ENCODE measurements at regions not wholly inside any gene's neighbourhood (a gene's known extent, or its start where the extent isn't known, plus 50 kb on each side); places are given as distances from the start of the nearest gene placed in this dataset.

- Mint-ChIP-seq H3K27me3 (no peaks in the 10 kb centered on the region), H3K9me3 (no peaks in the 10 kb centered on the region), H3K36me3 (ENCODE audit: low read depth) (no peaks in the 10 kb centered on the region), H3K4me1 (ENCODE audit: low read depth) (peaks cover 33% of the 10 kb centered on the region), H3K27ac (no peak overlapping the region), H3K4me3 (no peak overlapping the region)
Observed at GRCh38 chr12:92089559-92089958, 56.1 kb downstream of the BTG1 start.

GRCh38 chr12:92088805-92089204 is 56.8 kb downstream of the BTG1 start:
- Mint-ChIP-seq H3K27ac (no peak overlapping the region), H3K4me3 (no peak overlapping the region), H3K4me1 (ENCODE audit: low read depth) (peaks cover 29% of the 10 kb centered on the region), H3K9me3 (no peaks in the 10 kb centered on the region), H3K36me3 (ENCODE audit: low read depth) (no peaks in the 10 kb centered on the region), H3K27me3 (no peaks in the 10 kb centered on the region)

GRCh38 chr12:92085736-92086040 is 60.0 kb downstream of the BTG1 start:
- no peak overlapping the region for H3K4me3 Mint-ChIP-seq
- H3K27ac Mint-ChIP-seq, result no peak overlapping the region
- H3K36me3 Mint-ChIP-seq (ENCODE audit: low read depth), result no peaks in the 10 kb centered on the region
- H3K9me3 Mint-ChIP-seq, result no peaks in the 10 kb centered on the region
- H3K27me3 Mint-ChIP-seq, result no peaks in the 10 kb centered on the region
- peaks cover 50% of the 10 kb centered on the region for H3K4me1 Mint-ChIP-seq (ENCODE audit: low read depth)

GRCh38 chr12:92085040-92085735 is 60.5 kb downstream of the BTG1 start:
- peaks cover 52% of the 10 kb centered on the region for H3K4me1 Mint-ChIP-seq (ENCODE audit: low read depth)
- H3K27ac Mint-ChIP-seq, result no peak overlapping the region
- H3K9me3 Mint-ChIP-seq, result no peaks in the 10 kb centered on the region
- H3K4me3 Mint-ChIP-seq, result no peak overlapping the region
- no peaks in the 10 kb centered on the region for H3K27me3 Mint-ChIP-seq
- no peaks in the 10 kb centered on the region for H3K36me3 Mint-ChIP-seq (ENCODE audit: low read depth)

GRCh38 chr12:92080911-92081285 is 64.7 kb downstream of the BTG1 start:
- no peak overlapping the region for H3K4me3 Mint-ChIP-seq
- no peaks in the 10 kb centered on the region for H3K36me3 Mint-ChIP-seq (ENCODE audit: low read depth)
- no peaks in the 10 kb centered on the region for H3K27me3 Mint-ChIP-seq
- H3K4me1 Mint-ChIP-seq (ENCODE audit: low read depth), result peaks cover 79% of the 10 kb centered on the region
- peak overlapping the region; percentile 46 for H3K27ac Mint-ChIP-seq
- H3K9me3 Mint-ChIP-seq, result no peaks in the 10 kb centered on the region

- H3K4me3 Mint-ChIP-seq, result no peak overlapping the region
- H3K36me3 Mint-ChIP-seq (ENCODE audit: low read depth), result peaks cover 5% of the 10 kb centered on the region
- no peaks in the 10 kb centered on the region for H3K27me3 Mint-ChIP-seq
- H3K4me1 Mint-ChIP-seq (ENCODE audit: low read depth), result peaks cover 84% of the 10 kb centered on the region
- peak overlapping the region; percentile 84 for H3K27ac Mint-ChIP-seq
- no peaks in the 10 kb centered on the region for H3K9me3 Mint-ChIP-seq
Observed at GRCh38 chr12:92079054-92079385, 66.6 kb downstream of the BTG1 start.

GRCh38 chr12:92078167-92079053 is 67.2 kb downstream of the BTG1 start:
- Mint-ChIP-seq H3K4me1 (ENCODE audit: low read depth) (peaks cover 87% of the 10 kb centered on the region), H3K4me3 (peak overlapping the region; percentile 32), H3K9me3 (no peaks in the 10 kb centered on the region), H3K36me3 (ENCODE audit: low read depth) (peaks cover 5% of the 10 kb centered on the region), H3K27me3 (no peaks in the 10 kb centered on the region), H3K27ac (peak overlapping the region; percentile 95)

GRCh38 chr12:92077530-92077929 is 68.1 kb downstream of the BTG1 start:
- no peaks in the 10 kb centered on the region for H3K9me3 Mint-ChIP-seq
- H3K4me3 Mint-ChIP-seq, result peak overlapping the region; percentile 32
- peaks cover 94% of the 10 kb centered on the region for H3K4me1 Mint-ChIP-seq (ENCODE audit: low read depth)
- peaks cover 5% of the 10 kb centered on the region for H3K36me3 Mint-ChIP-seq (ENCODE audit: low read depth)
- H3K27ac Mint-ChIP-seq, result peak overlapping the region; percentile 95
- H3K27me3 Mint-ChIP-seq, result no peaks in the 10 kb centered on the region

GRCh38 chr12:92076101-92076500 is 69.5 kb downstream of the BTG1 start:
- Mint-ChIP-seq H3K27ac (no peak overlapping the region), H3K9me3 (peaks cover 3% of the 10 kb centered on the region), H3K36me3 (ENCODE audit: low read depth) (peaks cover 5% of the 10 kb centered on the region), H3K27me3 (no peaks in the 10 kb centered on the region), H3K4me1 (ENCODE audit: low read depth) (peaks cover 86% of the 10 kb centered on the region), H3K4me3 (no peak overlapping the region)

GRCh38 chr12:92075425-92075914 is 70.2 kb downstream of the BTG1 start:
- Mint-ChIP-seq H3K4me3 (no peak overlapping the region), H3K9me3 (peaks cover 3% of the 10 kb centered on the region), H3K27ac (no peak overlapping the region), H3K4me1 (ENCODE audit: low read depth) (peaks cover 80% of the 10 kb centered on the region), H3K36me3 (ENCODE audit: low read depth) (peaks cover 5% of the 10 kb centered on the region), H3K27me3 (no peaks in the 10 kb centered on the region)

- H3K27me3 Mint-ChIP-seq, result no peaks in the 10 kb centered on the region
- no peak overlapping the region for H3K4me3 Mint-ChIP-seq
- no peak overlapping the region for H3K27ac Mint-ChIP-seq
- H3K36me3 Mint-ChIP-seq (ENCODE audit: low read depth), result peaks cover 5% of the 10 kb centered on the region
- peaks cover 74% of the 10 kb centered on the region for H3K4me1 Mint-ChIP-seq (ENCODE audit: low read depth)
- peaks cover 3% of the 10 kb centered on the region for H3K9me3 Mint-ChIP-seq
Observed at GRCh38 chr12:92074889-92075288, 70.8 kb downstream of the BTG1 start.

- peaks cover 5% of the 10 kb centered on the region for H3K36me3 Mint-ChIP-seq (ENCODE audit: low read depth)
- no peak overlapping the region for H3K4me3 Mint-ChIP-seq
- peaks cover 3% of the 10 kb centered on the region for H3K9me3 Mint-ChIP-seq
- no peaks in the 10 kb centered on the region for H3K27me3 Mint-ChIP-seq
- H3K4me1 Mint-ChIP-seq (ENCODE audit: low read depth), result peaks cover 56% of the 10 kb centered on the region
- peak overlapping the region; percentile 66 for H3K27ac Mint-ChIP-seq
Observed at GRCh38 chr12:92073094-92073493, 72.6 kb downstream of the BTG1 start.

- Mint-ChIP-seq H3K27me3 (no peaks in the 10 kb centered on the region), H3K36me3 (ENCODE audit: low read depth) (peaks cover 5% of the 10 kb centered on the region), H3K27ac (no peak overlapping the region), H3K9me3 (peaks cover 3% of the 10 kb centered on the region), H3K4me3 (no peak overlapping the region), H3K4me1 (ENCODE audit: low read depth) (peaks cover 47% of the 10 kb centered on the region)
Observed at GRCh38 chr12:92072112-92072511, 73.5 kb downstream of the BTG1 start.

GRCh38 chr12:92070864-92071445 is 74.7 kb downstream of the BTG1 start:
- H3K4me1 Mint-ChIP-seq (ENCODE audit: low read depth), result peaks cover 41% of the 10 kb centered on the region
- peaks cover 3% of the 10 kb centered on the region for H3K9me3 Mint-ChIP-seq
- H3K27ac Mint-ChIP-seq, result no peak overlapping the region
- H3K36me3 Mint-ChIP-seq (ENCODE audit: low read depth), result peaks cover 5% of the 10 kb centered on the region
- H3K4me3 Mint-ChIP-seq, result no peak overlapping the region
- H3K27me3 Mint-ChIP-seq, result no peaks in the 10 kb centered on the region

Measured in stimulated activated naive CD8-positive, alpha-beta T cell treated with anti-CD3 and anti-CD28 coated beads, Interleukin-15, Interleukin-2, amounts not matched to agents 100 ng/mL and 50 ng/mL, for 24 hours (primary cell).